HepG2 (cell line): ENCODE measurements at regions not wholly inside any gene's neighbourhood (a gene's known extent, or its start where the extent isn't known, plus 50 kb on each side); places are given as distances from the start of the nearest gene placed in this dataset.
"Not testable (repeated sequence)": the region's sequence is repeated elsewhere in the genome, so short reads cannot be mapped to it uniquely, and the experiment has no call there.

ENCODE experiments used
- ATAC-seq: fragments of 200-7000 bp; cut with Tn5 transposase; 3 replicates; pipeline ENCODE4 v1.9.1; 2020; ENCODE audit warnings: mild to moderate bottlenecking, moderate library complexity
- BruUV-seq: library from RNA; stranded (reverse); fragments of 400-500 nt; replicated peaks from 2 replicates; lab custom pipeline; 2021; lab: Mats Ljungman, UMichigan
- CTCF ChIA-PET: fragments of 300-600 bp; formaldehyde crosslinking; extraction: SDS; loops from one replicate; lab custom pipeline; 2021; ENCODE audit warnings: low total read pairs, inconsistent platforms, low intra/inter-chr PET ratio; lab: Yijun Ruan, JAX
- POLR2A ChIA-PET: fragments of 350-600 bp; sonication (Branson Sonifier 250); formaldehyde crosslinking; loops from one replicate; lab custom pipeline; 2020; ENCODE audit warnings: antibody characterized with exemption, inconsistent platforms; lab: Yijun Ruan, JAX
- DNase-seq: peaks from one replicate; pipeline ENCODE4 v3.0.0-alpha.2; 2015; ENCODE audit warnings: low spot score
- FAIRE-seq: peaks from 3 replicates; lab custom pipeline; 2011; peaks lifted over from hg19 to GRCh38; lab: Jason Lieb, UNC
- H2AFZ ChIP-seq: one replicate; pipeline ENCODE4 v1.6.1; 2011; ENCODE audit warnings: low read length, inconsistent platforms
- H3K27ac ChIP-seq: fragments of 300-600 bp; 3 replicates; pipeline ENCODE4 v1.8.0; 2011; ENCODE audit warnings: mixed run types, mild to moderate bottlenecking, mixed read lengths, low read length, inconsistent platforms; ENCODE audit not compliant: insufficient read depth; ENCODE audit errors: extremely low read length
- H3K27me3 ChIP-seq, 2 experiments: fragments of 200-600 bp in 1 of 2; 2 replicates in 1 of 2; 3 replicates in 1 of 2; pipeline versions ENCODE4 v1.6.0 to v1.8.0; 2011; ENCODE audit warnings: low read length in 2 of 2, mild to moderate bottlenecking in 2 of 2, moderate library complexity in 2 of 2, inconsistent platforms in 1 of 2; ENCODE audit not compliant: insufficient read depth in 2 of 2, control insufficient read depth in 1 of 2
- H3K36me3 ChIP-seq, 2 experiments: fragments of 200-600 bp in 1 of 2; replicated peaks in 1 of 2; 2 replicates in 1 of 2; 3 replicates in 1 of 2; pipeline versions ENCODE4 v1.5.1 to v1.8.0; 2011; ENCODE audit warnings: low read length in 2 of 2, inconsistent platforms in 1 of 2; ENCODE audit not compliant: insufficient read depth in 2 of 2, control insufficient read depth in 1 of 2
- H3K4me1 ChIP-seq: 2 replicates; pipeline ENCODE4 v1.5.1; 2012; ENCODE audit warnings: low read length, inconsistent platforms; ENCODE audit not compliant: insufficient read depth
- H3K4me2 ChIP-seq: 2 replicates; pipeline ENCODE4 v1.6.0; 2011; ENCODE audit warnings: low read depth, low read length, inconsistent platforms
- H3K4me3 ChIP-seq, 3 experiments: fragments of 200-600 bp in 1 of 3; sonication (generic), shearing (Covaris generic) in 1 of 3; replicated peaks in 1 of 3; 2 replicates each; pipeline ENCODE4 v1.5.1; 2011 to 2016; ENCODE audit warnings: low read length in 3 of 3, inconsistent platforms in 2 of 3, low read depth in 2 of 3, mild to moderate bottlenecking in 2 of 3, control low read depth in 1 of 3, mixed read lengths in 1 of 3; ENCODE audit not compliant: insufficient read depth in 1 of 3
- H3K79me2 ChIP-seq: one replicate; pipeline ENCODE4 v1.6.1; 2011; ENCODE audit warnings: low read length, inconsistent platforms; ENCODE audit not compliant: insufficient read depth
- H3K9ac ChIP-seq: 2 replicates; pipeline ENCODE4 v1.6.0; 2011; ENCODE audit warnings: mild to moderate bottlenecking, low read depth, low read length, inconsistent platforms; ENCODE audit not compliant: insufficient read depth
- H3K9me3 ChIP-seq: 2 replicates; pipeline ENCODE4 v1.5.1; 2012; ENCODE audit warnings: mild to moderate bottlenecking, low read length
- H4K20me1 ChIP-seq: 2 replicates; pipeline ENCODE4 v1.6.0; 2011; ENCODE audit warnings: inconsistent platforms, mild to moderate bottlenecking, low read length, moderate library complexity; ENCODE audit not compliant: insufficient read depth
- WGBS: methylation state at CpG from one replicate; pipeline ENCODE4 v1.1.6; 2017; ENCODE audit warnings: low lambda C conversion rate; 5-methylcytosine and 5-hydroxymethylcytosine counted together
- in situ Hi-C: cut with HindIII; loops from 2 replicates; pipeline ENCODE4 v1.10.0; 2017; ENCODE audit warnings: low pct_unique_long_range_greater_than_20kb; ENCODE audit not compliant: extremely low pct_ligation_motif_present
- intact Hi-C: fragments of 100-400 bp; cut with micrococcal nuclease; formaldehyde crosslinking; loops from one replicate; pipeline ENCODE4 v1.10.0; 2022; ENCODE audit not compliant: unreplicated experiment

GRCh38 chr1:145535461-145535860 lies 72.3 kb upstream of the GPR89A start:
- H2AFZ ChIP-seq, H3K27me3 ChIP-seq, intact Hi-C loops, POLR2A ChIA-PET, DNase-seq, H3K9me3 ChIP-seq, BruUV-seq, H3K4me3 ChIP-seq, FAIRE-seq, H4K20me1 ChIP-seq, H3K36me3 ChIP-seq, ATAC-seq, H3K4me1 ChIP-seq, H3K27ac ChIP-seq, in situ Hi-C loops, H3K79me2 ChIP-seq, H3K4me2 ChIP-seq, CTCF ChIA-PET, H3K9ac ChIP-seq: not testable (repeated sequence)
- 0% methylated on average over 2 of the region's 2 CpGs for WGBS

- POLR2A ChIA-PET, H4K20me1 ChIP-seq, intact Hi-C loops, BruUV-seq, H3K4me3 ChIP-seq, H3K79me2 ChIP-seq, H3K9me3 ChIP-seq, CTCF ChIA-PET, H3K27me3 ChIP-seq, H3K9ac ChIP-seq, in situ Hi-C loops, DNase-seq, H3K36me3 ChIP-seq, H3K4me1 ChIP-seq, ATAC-seq, H3K27ac ChIP-seq, FAIRE-seq, H3K4me2 ChIP-seq, H2AFZ ChIP-seq: not testable (repeated sequence)
- WGBS: 3% methylated on average over 1 of the region's 1 CpG
These were observed 79.7 kb upstream of the GPR89A start for GRCh38 chr1:145528068-145528564.

GRCh38 chr1:145520159-145520558 lies 87.6 kb upstream of the GPR89A start:
- FAIRE-seq: not testable (repeated sequence)
- 0% methylated on average over 1 of the region's 3 CpGs for WGBS

More at GRCh38 chr1:145520159-145520558, 87.6 kb upstream of the GPR89A start:
- H3K36me3 ChIP-seq, H3K4me3 ChIP-seq, H2AFZ ChIP-seq, DNase-seq, BruUV-seq, H3K9me3 ChIP-seq, CTCF ChIA-PET, H3K27me3 ChIP-seq, in situ Hi-C loops, H3K9ac ChIP-seq, POLR2A ChIA-PET, H3K79me2 ChIP-seq, intact Hi-C loops, H3K27ac ChIP-seq, H4K20me1 ChIP-seq, ATAC-seq: not testable (repeated sequence)
- peaks cover 11% of the 10 kb centered on the region for H3K4me1 ChIP-seq
- H3K4me2 ChIP-seq: peak overlapping the region; percentile 23; the same call in 1 of the 2 replicates
